Panc1 (cell line): ENCODE measurements at regions not wholly inside any gene's neighbourhood (a gene's known extent, or its start where the extent isn't known, plus 50 kb on each side); places are given as distances from the start of the nearest gene placed in this dataset.

Experiments used
- ATAC-seq: fragments of 200-7000 bp; cut with Tn5 transposase; 2 replicates; pipeline ENCODE4 v1.9.1; 2020; ENCODE audit warnings: mild to moderate bottlenecking, moderate library complexity
- BruUV-seq: library from RNA; stranded (reverse); fragments of 400-500 nt; replicated peaks from 2 replicates; lab custom pipeline; 2021; lab: Mats Ljungman, UMichigan
- CTCF ChIA-PET: fragments of 300-600 bp; sonication (Branson Sonifier 250); formaldehyde crosslinking; loops from one replicate; lab custom pipeline; 2022; ENCODE audit warnings: antibody characterized with exemption; lab: Charles Lee
- POLR2A ChIA-PET: fragments of 300-600 bp; sonication (Branson Sonifier 250); formaldehyde crosslinking; loops from one replicate; lab custom pipeline; 2022; ENCODE audit warnings: antibody characterized with exemption; lab: Charles Lee
- DNase-seq: peaks from one replicate; pipeline ENCODE4 v3.0.0-alpha.2; 2010; ENCODE audit warnings: low read depth, low spot score
- H3K27ac ChIP-seq: 2 replicates; pipeline ENCODE4 v1.5.1; 2011; ENCODE audit warnings: mild to moderate bottlenecking, low read length, inconsistent platforms
- H3K27me3 ChIP-seq: fragments of 200-500 bp; sonication (Bioruptor generic); 2 replicates; pipeline ENCODE4 v1.6.0; 2014; ENCODE audit warnings: low read length, inconsistent platforms; ENCODE audit not compliant: control insufficient read depth, insufficient read depth
- H3K36me3 ChIP-seq: fragments of 200-500 bp; sonication (Bioruptor generic); 2 replicates; pipeline ENCODE4 v1.5.1; 2014; ENCODE audit warnings: inconsistent platforms, mild to moderate bottlenecking, low read length, moderate library complexity; ENCODE audit not compliant: control insufficient read depth, insufficient read depth
- H3K4me1 ChIP-seq: 2 replicates; pipeline ENCODE4 v1.5.1; 2011; ENCODE audit warnings: inconsistent platforms, mild to moderate bottlenecking, low read length, moderate library complexity; ENCODE audit not compliant: control insufficient read depth, insufficient read depth
- H3K4me3 ChIP-seq, 2 experiments: 2 replicates each; pipeline ENCODE4 v1.5.1; 2011 to 2012; ENCODE audit warnings: low read depth in 2 of 2, low read length in 2 of 2, mild to moderate bottlenecking in 2 of 2, inconsistent platforms in 1 of 2, moderate library complexity in 1 of 2
- H3K9me3 ChIP-seq: fragments of 200-500 bp; sonication (Bioruptor generic); 2 replicates; pipeline ENCODE4 v1.5.1; 2014; ENCODE audit warnings: low read depth, mild to moderate bottlenecking, inconsistent platforms, low read length, moderate library complexity; ENCODE audit not compliant: control insufficient read depth, insufficient read depth
- POLR2AphosphoS5 ChIP-seq: IDR thresholded peaks from 2 replicates; pipeline ENCODE4 v1.6.1; 2012; ENCODE audit warnings: mild to moderate bottlenecking, low read depth, low read length, moderate library complexity
- REST ChIP-seq, 2 experiments: IDR thresholded peaks; 2 replicates each; pipeline ENCODE4 v1.6.1; 2011 to 2012; ENCODE audit warnings: low read depth in 2 of 2, control low read depth in 1 of 2, low read length in 1 of 2, mild to moderate bottlenecking in 1 of 2, moderate library complexity in 1 of 2; ENCODE audit not compliant: insufficient read depth in 1 of 2
- SIN3A ChIP-seq: IDR thresholded peaks from 2 replicates; pipeline ENCODE4 v1.6.1; 2012; ENCODE audit warnings: low read depth, mild to moderate bottlenecking, low read length, moderate library complexity, borderline replicate concordance; ENCODE audit not compliant: insufficient read depth
- TCF7L2 ChIP-seq: IDR thresholded peaks from 2 replicates; pipeline ENCODE4 v1.6.1; 2011; ENCODE audit warnings: mild to moderate bottlenecking, low read depth, low read length, inconsistent platforms
- in situ Hi-C: cut with HindIII; loops from 2 replicates; pipeline ENCODE4 v1.10.0; 2016; ENCODE audit warnings: low sequenced_read_pairs, low pct_unique_long_range_greater_than_20kb
- intact Hi-C: fragments of 100-400 bp; cut with micrococcal nuclease; formaldehyde crosslinking; loops from one replicate; pipeline ENCODE4 v1.10.0; 2022; ENCODE audit not compliant: unreplicated experiment
- TF ChIP-seq, protein P1 (sequence below): fragments of 450-650 bp; IDR thresholded peaks from 2 replicates; pipeline ENCODE4 v1.5.1; 2017; ENCODE audit warnings: mild to moderate bottlenecking

GRCh38 chr1:222064388-222065211 lies 322.7 kb upstream of the DUSP10 start:
- intact Hi-C loops: no loop called here
- no peaks in the 10 kb centered on the region for H3K9me3 ChIP-seq
- H3K27me3 ChIP-seq: no peaks in the 10 kb centered on the region
- DNase-seq: no peak
- ChIA-PET POLR2A (no interaction called here), CTCF (no interaction called here)
- in situ Hi-C loops: no loop called here
- ATAC-seq: no peak
- no peak overlapping the region for H3K27ac ChIP-seq
- no peaks in the 10 kb centered on the region for H3K36me3 ChIP-seq
- TF ChIP-seq POLR2AphosphoS5: no peak
- BruUV-seq: no TSS peak
- no peak overlapping the region for H3K4me3 ChIP-seq
- no peaks in the 10 kb centered on the region for H3K4me1 ChIP-seq

- in situ Hi-C loops: no loop called here
- intact Hi-C loops: no loop called here
- no peak overlapping the region for H3K4me3 ChIP-seq
- DNase-seq: no peak
- ChIA-PET CTCF (no interaction called here), POLR2A (interaction anchor here (0.6 kb wide), 1 partner anchor 388 kb away, joined by 9 read pairs; no protein-coding TSS in a partner anchor)
- H3K9me3 ChIP-seq: no peaks in the 10 kb centered on the region
- H3K36me3 ChIP-seq: no peaks in the 10 kb centered on the region
- TF ChIP-seq TCF7L2: no peak
- TF ChIP-seq POLR2AphosphoS5: no peak
- TF ChIP-seq SIN3A: no peak
- TF ChIP-seq REST (IDR thresholded peaks at IDR 0.05; ENCODE audit: insufficient read depth in 1 of 2, low read depth in 2 of 2, low read length in 1 of 2): no peak
- TF ChIP-seq, protein P1, sequence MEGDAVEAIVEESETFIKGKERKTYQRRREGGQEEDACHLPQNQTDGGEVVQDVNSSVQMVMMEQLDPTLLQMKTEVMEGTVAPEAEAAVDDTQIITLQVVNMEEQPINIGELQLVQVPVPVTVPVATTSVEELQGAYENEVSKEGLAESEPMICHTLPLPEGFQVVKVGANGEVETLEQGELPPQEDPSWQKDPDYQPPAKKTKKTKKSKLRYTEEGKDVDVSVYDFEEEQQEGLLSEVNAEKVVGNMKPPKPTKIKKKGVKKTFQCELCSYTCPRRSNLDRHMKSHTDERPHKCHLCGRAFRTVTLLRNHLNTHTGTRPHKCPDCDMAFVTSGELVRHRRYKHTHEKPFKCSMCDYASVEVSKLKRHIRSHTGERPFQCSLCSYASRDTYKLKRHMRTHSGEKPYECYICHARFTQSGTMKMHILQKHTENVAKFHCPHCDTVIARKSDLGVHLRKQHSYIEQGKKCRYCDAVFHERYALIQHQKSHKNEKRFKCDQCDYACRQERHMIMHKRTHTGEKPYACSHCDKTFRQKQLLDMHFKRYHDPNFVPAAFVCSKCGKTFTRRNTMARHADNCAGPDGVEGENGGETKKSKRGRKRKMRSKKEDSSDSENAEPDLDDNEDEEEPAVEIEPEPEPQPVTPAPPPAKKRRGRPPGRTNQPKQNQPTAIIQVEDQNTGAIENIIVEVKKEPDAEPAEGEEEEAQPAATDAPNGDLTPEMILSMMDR: no peak
- ATAC-seq: no peak
- no peaks in the 10 kb centered on the region for H3K27me3 ChIP-seq
- no peaks in the 10 kb centered on the region for H3K4me1 ChIP-seq
- BruUV-seq: no TSS peak
- no peak overlapping the region for H3K27ac ChIP-seq
Measured at GRCh38 chr1:222062640-222063039, 320.8 kb upstream of the DUSP10 start.

GRCh38 chr1:222061711-222062359 lies 319.9 kb upstream of the DUSP10 start:
- ATAC-seq: no peak
- no peaks in the 10 kb centered on the region for H3K9me3 ChIP-seq
- TF ChIP-seq SIN3A (no peak), TCF7L2 (no peak), REST (IDR thresholded peaks at IDR 0.05; ENCODE audit: insufficient read depth in 1 of 2, low read depth in 2 of 2, low read length in 1 of 2) (no peak), POLR2AphosphoS5 (no peak)
- TF ChIP-seq, protein P1: no peak
- no peak overlapping the region for H3K27ac ChIP-seq
- no peaks in the 10 kb centered on the region for H3K4me1 ChIP-seq
- H3K27me3 ChIP-seq: no peaks in the 10 kb centered on the region
- no peak overlapping the region for H3K4me3 ChIP-seq
- POLR2A ChIA-PET: no interaction called here
- intact Hi-C loops: no loop called here
- CTCF ChIA-PET: no interaction called here
- no TSS peak for BruUV-seq
- no peaks in the 10 kb centered on the region for H3K36me3 ChIP-seq
- DNase-seq: no peak
- in situ Hi-C loops: no loop called here
